ENCODE measurements at regions not wholly inside any gene's neighbourhood (a gene's known extent, or its start where the extent isn't known, plus 50 kb on each side); places are given as distances from the start of the nearest gene placed in this dataset.

GRCh38 chr18:22108674-22109073 lies 60.7 kb upstream of the GATA6 start:
- TF ChIP-seq, protein P1, sequence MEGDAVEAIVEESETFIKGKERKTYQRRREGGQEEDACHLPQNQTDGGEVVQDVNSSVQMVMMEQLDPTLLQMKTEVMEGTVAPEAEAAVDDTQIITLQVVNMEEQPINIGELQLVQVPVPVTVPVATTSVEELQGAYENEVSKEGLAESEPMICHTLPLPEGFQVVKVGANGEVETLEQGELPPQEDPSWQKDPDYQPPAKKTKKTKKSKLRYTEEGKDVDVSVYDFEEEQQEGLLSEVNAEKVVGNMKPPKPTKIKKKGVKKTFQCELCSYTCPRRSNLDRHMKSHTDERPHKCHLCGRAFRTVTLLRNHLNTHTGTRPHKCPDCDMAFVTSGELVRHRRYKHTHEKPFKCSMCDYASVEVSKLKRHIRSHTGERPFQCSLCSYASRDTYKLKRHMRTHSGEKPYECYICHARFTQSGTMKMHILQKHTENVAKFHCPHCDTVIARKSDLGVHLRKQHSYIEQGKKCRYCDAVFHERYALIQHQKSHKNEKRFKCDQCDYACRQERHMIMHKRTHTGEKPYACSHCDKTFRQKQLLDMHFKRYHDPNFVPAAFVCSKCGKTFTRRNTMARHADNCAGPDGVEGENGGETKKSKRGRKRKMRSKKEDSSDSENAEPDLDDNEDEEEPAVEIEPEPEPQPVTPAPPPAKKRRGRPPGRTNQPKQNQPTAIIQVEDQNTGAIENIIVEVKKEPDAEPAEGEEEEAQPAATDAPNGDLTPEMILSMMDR (conservative IDR thresholded peaks at IDR 0.05; ENCODE audit: low read depth, low read length) = 0 out of 2 replicates have a peak, but pooled peaks have one; percentile 22
- no peak for TF ChIP-seq EZH2 (IDR thresholded peaks at IDR 0.05; ENCODE audit: borderline replicate concordance, low read depth, low read length, poor library complexity, severe bottlenecking)

All from A673 (cell line).